NCI-H510A treated with DMSO at 0.1 percent for 48 hours (cell line): ENCODE measurements at regions not wholly inside any gene's neighbourhood (a gene's known extent, or its start where the extent isn't known, plus 50 kb on each side); places are given as distances from the start of the nearest gene placed in this dataset.

ENCODE experiments used
- DNase-seq: peaks from one replicate; lab custom pipeline; 2025; lab: John Stamatoyannopoulos, UW

GRCh38 chr5:173781816-173782670, 106.1 kb upstream of the CPEB4 start:
- no peak for DNase-seq

GRCh38 chr5:173782671-173783101, 105.5 kb upstream of the CPEB4 start:
- no peak for DNase-seq

DNA sequence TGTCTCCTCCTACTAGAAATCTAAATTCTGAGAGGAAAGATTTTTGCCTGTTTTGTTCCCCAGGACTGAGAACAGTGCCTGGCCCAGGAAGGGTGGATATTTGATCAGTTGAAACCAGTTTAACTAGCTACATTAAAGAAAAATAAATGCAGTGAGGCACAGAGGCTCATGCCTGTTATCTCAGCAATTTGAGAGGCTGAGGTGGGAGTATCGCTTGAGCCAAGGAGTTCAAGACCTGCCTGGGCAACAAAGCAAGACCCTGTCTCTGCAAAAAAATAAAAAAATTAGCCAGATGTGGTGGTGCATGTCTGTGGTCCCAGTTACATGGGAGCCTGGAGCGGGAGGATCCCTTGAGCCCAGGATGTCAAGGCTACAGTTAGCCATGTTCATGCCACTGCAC, 104.8 kb upstream of the CPEB4 start:
- no peak for DNase-seq

DNA sequence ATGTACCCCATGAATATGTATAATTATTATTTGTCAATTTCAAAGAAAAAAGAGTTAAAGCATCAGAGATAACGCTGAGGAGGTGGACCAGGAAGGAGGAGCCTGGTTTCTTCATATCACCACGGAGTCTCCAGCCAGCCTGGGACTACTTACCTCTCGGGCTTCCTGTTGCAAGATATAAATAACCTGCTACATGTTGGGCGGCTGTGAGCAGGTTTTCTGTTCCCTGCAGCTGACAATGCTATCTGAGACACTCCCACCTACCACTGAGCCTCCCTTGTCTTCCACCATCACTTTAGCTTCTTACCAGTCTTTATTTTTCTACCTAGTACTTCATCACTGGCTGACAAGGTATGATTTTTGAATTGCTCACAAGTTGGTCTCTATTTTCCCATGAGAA, 102.7 kb upstream of the CPEB4 start:
- peak; percentile 43 for DNase-seq

DNA sequence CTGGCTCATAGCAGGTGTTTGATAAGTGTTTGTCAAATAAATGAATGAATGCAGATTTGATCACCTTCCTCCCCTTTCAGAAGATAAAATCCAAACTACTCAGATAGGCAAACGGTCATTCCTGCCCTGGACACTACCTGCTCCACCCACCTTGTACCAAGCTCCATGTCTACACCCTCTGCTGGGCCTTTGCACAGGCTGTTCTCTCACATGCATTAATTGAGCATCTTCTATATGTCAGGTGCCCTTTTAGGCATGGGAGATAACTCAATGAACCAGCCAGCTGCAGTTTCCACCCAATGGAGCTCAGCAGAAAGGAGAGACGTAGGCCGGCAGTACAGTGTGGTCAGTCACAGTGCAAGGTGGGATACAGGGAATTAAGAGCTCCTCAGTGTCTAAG, 102.3 kb upstream of the CPEB4 start:
- no peak for DNase-seq

DNA sequence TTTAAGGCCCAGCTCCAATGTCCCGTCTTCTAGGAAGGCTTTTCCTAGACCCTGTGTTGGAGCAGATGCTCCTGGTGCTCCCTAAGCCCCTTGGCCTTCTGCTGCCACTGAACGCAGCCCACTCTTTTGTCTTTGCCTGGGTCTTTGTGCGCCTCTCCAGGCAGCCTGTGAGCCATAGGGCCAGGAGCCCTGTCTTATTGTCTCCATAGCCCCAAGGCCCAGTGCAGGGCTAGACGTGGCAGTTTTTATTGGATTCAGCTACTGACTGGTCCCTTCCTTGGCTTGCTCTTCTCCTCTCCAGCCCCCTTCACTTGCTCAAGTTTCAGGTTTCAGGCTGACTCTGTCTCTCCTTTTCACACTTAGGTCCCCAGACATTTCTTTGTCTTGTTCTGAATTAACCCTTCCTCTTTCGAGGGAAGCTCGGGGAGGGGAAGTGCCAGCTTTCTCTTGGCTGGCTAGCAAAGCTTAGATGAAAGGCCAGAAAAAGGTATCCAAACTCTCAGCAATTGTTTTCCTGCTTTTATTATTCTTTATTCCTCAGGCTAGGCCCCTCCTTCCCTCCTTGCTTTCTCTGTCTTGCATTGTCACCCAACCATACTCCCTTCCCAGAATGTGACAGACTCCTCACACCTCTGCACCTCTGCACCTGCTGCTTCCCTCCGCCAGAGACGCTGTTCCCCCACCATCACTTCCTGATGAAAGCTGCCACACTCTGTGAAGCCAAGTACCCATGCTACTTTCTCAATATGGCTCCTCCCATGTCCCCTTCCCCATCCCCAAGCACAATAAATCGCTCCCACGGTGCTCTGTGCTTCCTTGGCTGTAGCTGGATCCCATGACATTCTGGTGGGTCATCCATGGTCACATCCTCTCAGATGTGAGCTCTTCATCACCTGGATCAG, 101.6 kb upstream of the CPEB4 start:
- no peak for DNase-seq

DNA sequence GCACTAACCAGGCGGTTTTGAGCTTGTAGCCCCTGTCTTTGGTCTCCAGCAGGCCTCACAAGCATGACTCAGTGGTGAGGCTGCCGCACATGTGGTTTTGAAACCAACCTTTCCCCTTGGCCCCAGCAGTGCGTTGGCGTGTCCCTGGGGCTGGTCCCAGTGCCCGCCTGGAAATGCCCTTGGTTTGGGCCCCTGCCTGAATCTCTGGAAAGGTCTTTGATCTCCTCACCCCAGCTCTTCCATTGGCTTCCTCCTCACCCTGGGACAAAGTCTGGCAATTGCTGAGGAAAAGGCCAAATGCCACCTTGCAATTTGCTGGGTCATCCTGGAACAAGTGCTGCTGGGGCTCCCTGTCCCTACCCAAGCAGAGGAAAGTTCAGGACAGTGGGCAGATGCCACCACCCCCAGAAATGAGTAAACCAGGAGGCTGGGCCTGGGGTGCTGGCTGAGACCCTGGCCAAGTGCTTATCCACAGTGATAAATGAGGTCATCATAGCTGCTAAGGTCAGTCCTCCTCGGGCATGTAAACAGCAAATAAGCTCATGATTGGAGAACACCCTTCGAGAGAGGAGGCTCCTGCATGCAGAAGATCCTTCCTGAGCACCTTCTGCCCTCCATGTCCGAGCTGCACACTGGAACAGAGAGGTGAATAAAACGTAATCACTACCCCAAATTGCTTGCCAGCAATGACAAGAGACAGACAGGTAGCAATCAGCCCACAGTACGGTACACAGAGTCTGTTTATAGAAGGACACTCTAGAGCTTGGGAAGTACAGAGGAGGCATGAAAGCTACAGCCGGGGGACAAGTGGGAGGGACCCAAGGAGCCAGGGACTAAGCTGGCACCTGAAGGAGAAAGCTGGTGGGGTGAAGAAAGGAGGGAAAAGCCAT, 98.9 kb upstream of the CPEB4 start:
- DNase-seq: no peak

- DNase-seq: no peak
These were observed 97.9 kb upstream of the CPEB4 start for GRCh38 chr5:173790177-173790719.

- no peak for DNase-seq
These were observed 97.2 kb upstream of the CPEB4 start for GRCh38 chr5:173790836-173791546.

- no peak for DNase-seq
These were observed 96.3 kb upstream of the CPEB4 start for GRCh38 chr5:173791878-173792277.

GRCh38 chr5:173792781-173793547, 95.2 kb upstream of the CPEB4 start:
- no peak for DNase-seq

DNA sequence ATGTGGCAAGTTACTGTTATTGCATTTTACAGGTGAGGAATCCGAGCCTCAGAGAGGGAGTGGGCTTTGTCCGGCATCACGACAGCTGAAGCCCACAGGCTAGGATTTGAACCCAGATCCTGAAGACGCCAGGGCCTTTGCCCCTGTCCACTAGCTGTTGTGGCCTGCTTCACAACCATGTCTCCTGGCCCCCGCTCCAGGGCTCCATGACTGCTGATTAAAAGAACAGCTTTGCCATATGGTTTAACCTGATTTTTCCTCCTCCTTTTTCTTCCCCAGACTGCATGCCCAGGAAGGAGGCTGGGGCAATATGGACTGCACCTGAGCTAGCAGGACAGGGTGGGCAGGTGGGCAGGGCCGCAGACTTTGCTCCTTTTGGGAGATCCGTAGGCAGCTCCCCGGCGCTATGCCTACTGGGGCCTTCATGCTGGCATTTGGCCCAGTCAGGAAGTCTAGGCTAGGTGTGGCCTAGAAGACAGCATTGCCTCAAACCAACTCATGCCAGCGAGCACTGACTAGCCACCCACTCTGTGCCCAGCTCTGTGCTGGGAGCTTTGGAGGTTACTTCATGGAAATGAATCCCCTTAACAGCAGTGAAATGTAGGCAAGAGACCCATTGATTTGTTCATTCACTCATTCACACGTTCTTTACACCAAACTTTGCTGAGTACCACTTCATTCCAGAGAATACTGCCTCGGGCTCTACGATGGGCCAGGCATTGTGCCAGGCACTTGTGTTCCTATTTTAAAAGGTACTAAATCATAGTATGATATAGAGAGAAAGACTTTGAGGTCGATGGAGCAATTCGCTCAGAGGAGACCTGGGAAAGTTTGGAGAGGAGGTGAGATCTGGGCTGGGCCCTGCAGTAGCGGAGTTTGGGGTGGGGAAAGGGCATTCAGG, 94.3 kb upstream of the CPEB4 start:
- DNase-seq: no peak

GRCh38 chr5:173794901-173795416, 93.2 kb upstream of the CPEB4 start:
- no peak for DNase-seq

DNA sequence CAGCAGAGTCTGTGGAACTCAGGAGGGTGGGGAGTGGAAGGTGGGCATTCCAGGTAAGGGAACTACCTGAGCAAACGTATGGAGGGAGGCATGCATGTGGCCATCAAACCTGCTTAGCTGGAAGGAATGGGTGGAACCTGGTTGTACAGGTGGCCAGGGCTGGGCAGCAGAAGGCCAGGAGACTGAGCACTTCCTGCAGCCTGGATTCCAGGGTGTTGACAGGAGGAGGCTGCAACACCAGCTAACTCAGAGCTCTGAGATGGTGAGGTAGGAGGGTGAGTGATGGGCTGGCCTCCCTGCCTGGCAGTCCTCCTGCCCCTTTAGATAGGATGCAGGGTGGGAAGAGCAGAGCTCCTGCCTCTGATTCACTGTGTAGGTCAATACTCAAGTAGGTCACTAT, 92.5 kb upstream of the CPEB4 start:
- DNase-seq: no peak

- DNase-seq: no peak
These were observed 91.2 kb upstream of the CPEB4 start for GRCh38 chr5:173796721-173797495.

DNA sequence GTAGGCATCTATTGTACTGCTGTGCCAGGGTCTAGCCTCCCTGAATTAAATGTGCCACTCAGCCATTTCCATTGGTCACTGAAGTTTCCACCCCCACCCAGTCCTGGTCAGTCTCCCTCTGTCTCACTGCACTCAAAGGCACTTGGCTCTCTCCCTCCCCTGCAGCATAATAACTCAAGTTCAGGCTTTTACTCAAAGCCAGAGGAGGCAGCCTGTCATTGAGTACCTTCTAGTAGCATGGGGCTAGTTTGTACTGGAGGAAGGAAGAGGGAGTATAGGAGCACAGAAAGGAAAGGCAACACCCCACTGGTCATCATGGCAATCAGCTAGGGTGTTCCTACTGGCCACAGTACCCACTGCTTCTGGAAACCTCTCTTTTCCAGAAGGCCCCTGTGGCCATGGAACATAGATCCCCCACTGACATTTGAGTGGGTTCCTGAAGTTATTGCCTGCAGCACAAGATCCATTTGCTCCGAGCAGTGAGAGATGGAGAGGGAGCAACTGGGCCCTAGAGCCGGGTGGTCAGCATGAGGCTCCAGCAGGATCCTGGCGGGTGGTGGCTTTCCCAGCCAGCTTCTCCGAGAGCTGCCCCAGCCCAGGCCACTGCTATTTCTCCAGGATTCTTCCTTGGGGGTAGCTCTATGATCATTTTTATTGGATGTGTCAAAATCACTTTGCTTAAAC, 89.9 kb upstream of the CPEB4 start:
- no peak for DNase-seq

DNA sequence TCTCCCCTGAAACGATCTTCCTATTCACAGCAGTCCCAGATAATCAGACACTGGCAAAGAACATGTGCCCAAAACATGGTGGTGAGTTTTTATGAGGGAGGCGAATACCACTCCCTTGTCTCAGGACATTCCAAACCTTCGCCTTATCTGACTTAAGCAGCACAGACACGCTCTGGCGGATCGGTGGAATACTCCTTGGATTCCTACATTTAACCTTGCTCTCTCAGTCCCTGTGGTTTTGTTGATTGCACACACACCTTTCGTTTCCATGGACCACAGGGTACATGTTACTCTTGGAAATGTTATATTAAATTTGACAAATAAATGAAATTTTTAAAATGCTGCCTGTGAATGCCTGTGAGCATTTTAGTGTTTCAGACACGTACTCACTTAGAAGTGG, 87.8 kb upstream of the CPEB4 start:
- no peak for DNase-seq

DNA sequence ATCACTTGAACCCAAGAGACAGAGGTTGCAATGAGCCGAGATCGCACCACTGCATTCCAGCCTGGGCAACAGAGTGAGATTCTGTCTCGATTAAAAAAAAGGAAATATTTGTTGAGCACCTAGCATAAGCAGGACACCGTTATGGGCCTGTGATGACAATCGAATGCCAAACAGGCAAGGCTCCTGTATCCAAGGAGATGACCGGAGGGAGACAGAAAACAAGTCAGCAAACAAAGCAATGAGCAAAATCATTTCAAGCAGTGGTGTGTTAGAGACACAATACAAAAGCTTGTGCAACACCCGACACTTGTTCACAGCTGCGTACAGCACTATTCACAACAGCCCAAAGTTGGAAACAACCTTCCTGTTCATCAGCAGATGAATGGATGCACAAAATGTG, 87.1 kb upstream of the CPEB4 start:
- no peak for DNase-seq
